ENCODE measurements at regions not wholly inside any gene's neighbourhood (a gene's known extent, or its start where the extent isn't known, plus 50 kb on each side); places are given as distances from the start of the nearest gene placed in this dataset.

- no peak for DNase-seq
Measured at GRCh38 chr20:9981829-9982228, 53.0 kb upstream of the ANKEF1 start.

- peak; percentile 76 for DNase-seq
Measured at GRCh38 chr20:9978397-9979004, 56.3 kb upstream of the ANKEF1 start.

GRCh38 chr20:9977629-9978028 is 57.2 kb upstream of the ANKEF1 start:
- DNase-seq, result no peak

- DNase-seq, result no peak
Measured at GRCh38 chr20:9974324-9974723, 60.5 kb upstream of the ANKEF1 start.

- no peak for DNase-seq
Measured at GRCh38 chr20:9971746-9972145, 63.0 kb upstream of the ANKEF1 start.

- DNase-seq, result no peak
Measured at GRCh38 chr20:9969626-9970025, 65.2 kb upstream of the ANKEF1 start.

GRCh38 chr20:9968015-9968414 is 66.8 kb upstream of the ANKEF1 start:
- no peak for DNase-seq

- no peak for DNase-seq
Measured at GRCh38 chr20:9966966-9967365, 67.8 kb upstream of the ANKEF1 start.

- no peak for DNase-seq
Measured at GRCh38 chr20:9963029-9963428, 71.8 kb upstream of the ANKEF1 start.

- no peak for DNase-seq
Measured at GRCh38 chr20:9958693-9959092, 76.1 kb upstream of the ANKEF1 start.

GRCh38 chr20:9955646-9956045 is 79.1 kb upstream of the ANKEF1 start:
- no peak for DNase-seq

- no peak for DNase-seq
Measured at GRCh38 chr20:9949563-9949962, 85.2 kb upstream of the ANKEF1 start.

GRCh38 chr20:9945408-9945807 is 89.4 kb upstream of the ANKEF1 start:
- no peak for DNase-seq

GRCh38 chr20:9942736-9943135 is 92.1 kb upstream of the ANKEF1 start:
- DNase-seq, result no peak

GRCh38 chr20:9940329-9940728 is 94.5 kb upstream of the ANKEF1 start:
- DNase-seq, result no peak

- DNase-seq, result no peak
Measured at GRCh38 chr20:9939231-9939630, 95.6 kb upstream of the ANKEF1 start.

- no peak for DNase-seq
Measured at GRCh38 chr20:9935285-9935684, 96.4 kb upstream of the PAK5 start.

GRCh38 chr20:9930142-9930541 is 91.3 kb upstream of the PAK5 start:
- DNase-seq, result no peak

- DNase-seq, result no peak
Measured at GRCh38 chr20:9928955-9929354, 90.1 kb upstream of the PAK5 start.

- DNase-seq, result no peak
Measured at GRCh38 chr20:9928281-9928737, 89.4 kb upstream of the PAK5 start.

GRCh38 chr20:9927224-9927623 is 88.3 kb upstream of the PAK5 start:
- DNase-seq, result no peak

- no peak for DNase-seq
Measured at GRCh38 chr20:9926476-9926875, 87.6 kb upstream of the PAK5 start.

GRCh38 chr20:9926007-9926406 is 87.1 kb upstream of the PAK5 start:
- no peak for DNase-seq

- DNase-seq, result no peak
Measured at GRCh38 chr20:9923648-9924047, 84.8 kb upstream of the PAK5 start.

GRCh38 chr20:9920866-9921265 is 82.0 kb upstream of the PAK5 start:
- DNase-seq, result no peak
